OCI-LY1 (cell line): ENCODE measurements at regions not wholly inside any gene's neighbourhood (a gene's known extent, or its start where the extent isn't known, plus 50 kb on each side); places are given as distances from the start of the nearest gene placed in this dataset.

Experiments
- EZH2 ChIP-seq: fragments of 200-600 bp; sonication (generic), shearing (Covaris generic); IDR thresholded peaks from 2 replicates; pipeline ENCODE4 v1.8.0; 2017; ENCODE audit warnings: borderline replicate concordance, mixed run types, mild to moderate bottlenecking, antibody characterized with exemption, low read length, moderate library complexity, mixed read lengths
- TF ChIP-seq, protein P1 (sequence below): fragments of 200-600 bp; sonication (generic), shearing (Covaris generic); IDR thresholded peaks from 2 replicates; pipeline ENCODE4 v1.5.1; 2017; ENCODE audit warnings: mild to moderate bottlenecking, antibody characterized with exemption, low read length, moderate library complexity, mixed read lengths

DNA sequence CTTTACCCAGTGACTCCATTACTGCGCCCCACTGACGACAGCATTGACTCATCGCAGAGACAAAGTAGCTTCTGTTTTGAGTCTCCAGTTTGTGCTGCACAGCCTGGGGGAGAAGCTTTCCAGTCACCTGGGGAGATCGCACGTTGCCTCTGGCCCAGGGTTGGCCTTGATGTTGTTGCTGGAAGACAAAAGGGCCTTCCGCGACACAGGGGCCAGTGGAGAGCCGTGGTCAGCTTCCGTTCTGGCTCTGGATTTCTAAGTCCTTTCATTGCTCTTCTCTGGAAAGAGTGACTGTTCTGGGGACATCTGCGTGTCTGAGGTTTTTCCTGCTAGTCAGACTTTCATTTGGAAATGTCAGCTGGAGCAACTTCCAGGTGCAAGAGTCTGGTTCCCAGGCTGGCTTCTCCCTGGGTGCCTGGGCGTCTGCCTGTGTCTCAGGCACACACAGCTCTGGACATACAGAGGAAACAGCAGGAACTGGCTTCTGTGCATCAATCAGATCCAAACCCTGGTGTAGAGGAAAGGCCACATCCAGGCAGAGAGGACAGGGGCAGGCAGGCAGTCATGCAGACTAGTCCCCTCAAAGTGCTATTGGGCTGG is 257.0 kb downstream of the SIPA1L2 start:
- TF ChIP-seq, protein P1, sequence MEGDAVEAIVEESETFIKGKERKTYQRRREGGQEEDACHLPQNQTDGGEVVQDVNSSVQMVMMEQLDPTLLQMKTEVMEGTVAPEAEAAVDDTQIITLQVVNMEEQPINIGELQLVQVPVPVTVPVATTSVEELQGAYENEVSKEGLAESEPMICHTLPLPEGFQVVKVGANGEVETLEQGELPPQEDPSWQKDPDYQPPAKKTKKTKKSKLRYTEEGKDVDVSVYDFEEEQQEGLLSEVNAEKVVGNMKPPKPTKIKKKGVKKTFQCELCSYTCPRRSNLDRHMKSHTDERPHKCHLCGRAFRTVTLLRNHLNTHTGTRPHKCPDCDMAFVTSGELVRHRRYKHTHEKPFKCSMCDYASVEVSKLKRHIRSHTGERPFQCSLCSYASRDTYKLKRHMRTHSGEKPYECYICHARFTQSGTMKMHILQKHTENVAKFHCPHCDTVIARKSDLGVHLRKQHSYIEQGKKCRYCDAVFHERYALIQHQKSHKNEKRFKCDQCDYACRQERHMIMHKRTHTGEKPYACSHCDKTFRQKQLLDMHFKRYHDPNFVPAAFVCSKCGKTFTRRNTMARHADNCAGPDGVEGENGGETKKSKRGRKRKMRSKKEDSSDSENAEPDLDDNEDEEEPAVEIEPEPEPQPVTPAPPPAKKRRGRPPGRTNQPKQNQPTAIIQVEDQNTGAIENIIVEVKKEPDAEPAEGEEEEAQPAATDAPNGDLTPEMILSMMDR: no peak
- TF ChIP-seq EZH2: no peak
